NCI-H2107 treated with DMSO at 0.1 percent for 48 hours (cell line): ENCODE measurements at regions not wholly inside any gene's neighbourhood (a gene's known extent, or its start where the extent isn't known, plus 50 kb on each side); places are given as distances from the start of the nearest gene placed in this dataset.

Source experiments
- DNase-seq: peaks from one replicate; lab custom pipeline; 2025; ENCODE audit not compliant: unreplicated experiment; lab: John Stamatoyannopoulos, UW

DNA sequence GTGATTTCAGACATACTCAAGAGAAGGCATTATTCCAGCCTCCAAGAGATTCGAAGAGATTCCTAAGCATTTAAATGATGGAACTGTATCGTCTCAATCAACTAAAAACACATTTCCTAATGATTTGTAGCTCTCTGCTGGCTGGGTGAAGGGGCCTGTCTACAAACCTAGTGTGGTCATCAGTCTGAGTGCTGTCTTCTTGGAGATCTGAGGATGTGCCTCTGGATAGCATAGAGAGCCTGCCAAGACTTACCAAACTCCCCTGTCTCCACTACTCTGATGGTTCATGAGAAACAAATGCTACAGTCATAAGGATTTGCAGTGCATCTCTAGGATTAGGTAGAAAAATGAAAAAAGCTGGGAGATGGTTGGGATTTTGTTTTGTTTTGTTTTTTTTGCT, 176.9 kb upstream of the CITED2 start:
- no peak for DNase-seq

DNA sequence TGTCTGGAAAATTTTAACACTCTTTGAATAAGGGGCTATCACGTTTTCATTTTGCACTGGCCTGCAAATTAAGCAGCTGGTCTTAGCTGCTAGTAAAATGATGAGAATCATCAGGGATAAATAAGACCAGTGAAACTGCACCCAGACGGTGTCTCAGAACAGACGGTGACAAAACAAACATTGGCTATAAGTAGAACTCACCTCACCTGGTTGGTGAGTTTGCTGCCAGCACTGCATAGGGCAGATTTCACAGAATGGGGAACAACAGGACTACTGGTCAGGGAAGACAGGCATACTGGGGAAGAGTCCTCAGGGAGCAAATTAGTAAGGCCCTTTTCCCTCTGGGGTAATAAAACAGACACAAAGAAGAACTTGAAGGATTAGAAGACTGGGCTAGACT, 175.9 kb upstream of the CITED2 start:
- no peak for DNase-seq

GRCh38 chr6:139549561-139550070, 175.2 kb upstream of the CITED2 start:
- DNase-seq, result no peak

- DNase-seq, result no peak
Measured at GRCh38 chr6:139547804-139548203, 173.4 kb upstream of the CITED2 start.

DNA sequence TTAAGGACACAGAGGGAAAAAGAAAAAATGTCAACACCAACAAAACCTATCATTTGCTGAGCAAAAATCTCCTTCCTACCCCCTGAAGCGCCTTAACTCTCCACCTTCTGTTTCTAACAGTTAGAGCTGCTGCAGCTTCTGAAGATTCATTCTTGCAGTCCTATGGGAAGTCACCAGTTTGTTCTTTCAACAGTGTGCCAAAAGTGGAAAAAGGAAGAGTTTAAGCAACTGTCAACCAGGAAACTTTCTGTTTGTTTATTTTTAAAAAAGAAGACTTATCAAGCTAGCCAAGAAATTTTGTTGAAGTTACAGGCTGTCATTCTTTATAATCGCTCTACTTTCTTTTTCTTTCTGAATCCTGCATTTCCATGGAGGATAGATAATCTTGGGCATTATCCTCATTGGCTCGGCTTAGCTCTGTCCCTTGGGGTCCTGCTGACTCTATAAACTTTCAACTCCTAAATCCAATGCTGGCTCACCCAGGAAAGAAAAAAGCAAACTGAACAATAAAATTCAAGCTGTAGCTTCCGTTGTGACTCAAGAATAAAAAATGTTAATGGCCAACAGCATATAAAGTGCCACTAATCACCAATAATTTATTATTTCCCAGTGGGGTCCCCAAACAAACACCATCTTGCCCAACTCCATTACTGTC, 172.8 kb upstream of the CITED2 start:
- no peak for DNase-seq

DNA sequence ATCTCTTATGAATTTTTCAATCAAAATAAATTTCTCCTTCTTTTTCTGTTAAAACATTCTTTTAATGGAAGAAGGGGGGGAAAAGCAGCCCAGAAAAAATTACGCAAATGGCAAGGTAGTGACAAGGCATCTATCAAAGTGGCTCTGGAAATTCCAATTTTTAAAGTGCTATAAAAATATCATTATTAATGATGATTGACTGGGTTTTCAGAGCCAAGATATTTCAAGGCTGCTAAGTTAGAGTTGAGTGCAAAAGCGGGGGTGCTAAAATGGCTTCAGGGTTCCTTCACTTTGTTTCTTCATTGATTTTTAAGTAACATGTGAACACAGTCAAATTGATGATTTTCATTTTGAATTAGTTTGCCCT, 171.6 kb upstream of the CITED2 start:
- no peak for DNase-seq

GRCh38 chr6:139545206-139546105, 171.0 kb upstream of the CITED2 start:
- no peak for DNase-seq

DNA sequence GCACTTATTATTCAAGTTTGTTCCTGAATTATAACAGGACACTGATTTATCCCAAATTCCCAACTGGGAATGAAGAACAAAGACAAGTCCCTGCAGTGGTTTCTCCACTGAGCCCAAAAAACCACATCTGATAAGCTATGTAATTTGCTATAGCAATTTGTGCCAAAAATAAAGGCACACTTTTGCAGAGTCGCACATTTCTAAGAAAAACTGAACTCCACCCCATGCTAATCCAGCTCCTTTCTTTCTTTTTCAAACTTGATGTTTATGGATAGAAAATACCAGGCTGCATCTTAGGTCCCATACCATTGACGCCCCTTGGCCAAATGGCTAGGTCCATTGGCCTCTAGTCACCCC, 170.2 kb upstream of the CITED2 start:
- DNase-seq, result no peak

DNA sequence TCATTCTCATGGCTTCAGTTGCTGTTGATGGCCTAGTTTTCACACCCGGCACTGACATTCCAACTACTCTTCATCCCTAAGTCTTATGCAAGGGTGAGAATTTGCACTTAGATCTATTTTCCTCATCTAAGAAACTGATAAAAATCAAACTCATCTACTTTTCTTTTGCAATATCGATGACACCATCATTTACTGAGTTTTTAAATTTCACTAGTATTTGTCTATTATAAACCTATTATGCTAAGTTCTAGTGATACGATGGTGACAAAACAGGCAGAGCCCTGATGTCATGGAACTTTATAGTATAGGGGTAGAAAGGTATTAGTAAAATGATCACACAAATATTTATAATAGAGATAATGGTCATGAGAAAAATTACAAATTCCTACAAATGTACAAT, 167.9 kb upstream of the CITED2 start:
- no peak for DNase-seq

DNA sequence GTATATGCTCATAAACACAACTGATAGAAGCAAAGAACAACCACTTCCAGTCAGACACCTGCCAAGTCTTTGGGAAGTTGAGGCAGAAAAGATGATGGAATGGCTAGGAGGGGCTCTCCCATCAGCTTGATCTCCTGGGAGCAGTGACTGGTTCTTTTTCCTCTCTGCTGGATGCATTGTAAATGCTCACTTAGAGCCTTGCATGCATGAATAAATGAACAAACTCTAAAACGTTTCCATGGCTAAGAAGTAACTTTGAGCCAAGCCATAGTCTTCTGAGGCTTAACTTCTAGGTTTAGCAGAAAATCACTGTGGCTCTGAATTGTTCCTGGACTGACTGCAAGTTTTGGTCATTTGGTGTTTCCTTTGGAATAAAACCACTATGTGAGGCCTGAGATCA, 166.4 kb upstream of the CITED2 start:
- no peak for DNase-seq

DNA sequence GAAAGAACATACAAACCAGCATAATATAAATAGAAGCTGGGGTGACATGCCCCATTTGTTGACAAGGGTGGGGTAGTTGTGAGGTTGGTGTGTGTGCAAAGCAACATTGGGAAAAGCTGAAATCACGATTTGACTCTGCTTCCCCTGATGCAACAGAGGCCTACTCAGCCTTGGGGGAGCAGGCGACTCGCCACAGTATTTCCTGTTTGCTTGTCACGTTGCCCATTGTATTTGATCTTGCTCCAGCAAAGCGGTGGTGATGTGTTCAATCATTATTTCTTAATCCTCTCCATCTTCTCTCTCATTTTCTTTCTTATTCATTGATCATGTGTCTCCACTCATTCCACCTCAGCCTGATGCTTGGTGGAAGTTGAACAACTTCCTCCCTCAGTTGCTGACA, 165.8 kb upstream of the CITED2 start:
- DNase-seq, result no peak

DNA sequence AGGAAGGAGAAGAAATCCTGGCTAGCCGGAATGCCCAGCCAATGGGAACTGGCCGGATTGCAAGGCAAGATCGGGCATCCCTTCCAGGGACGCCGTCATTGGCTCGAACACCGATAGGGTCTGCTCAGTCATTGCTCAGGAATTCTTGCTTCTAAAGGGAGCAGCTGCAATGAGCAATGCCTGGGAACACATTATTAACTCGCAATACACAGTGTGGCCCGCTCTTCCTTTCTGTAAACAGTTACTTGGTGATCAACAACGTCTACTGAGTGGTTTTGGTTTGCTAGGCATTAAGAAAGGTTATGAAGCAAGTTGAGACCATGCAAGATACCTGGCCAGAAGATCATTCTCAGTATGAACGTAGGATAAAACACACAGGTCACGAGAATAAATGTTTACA, 165.4 kb upstream of the CITED2 start:
- DNase-seq, result no peak

DNA sequence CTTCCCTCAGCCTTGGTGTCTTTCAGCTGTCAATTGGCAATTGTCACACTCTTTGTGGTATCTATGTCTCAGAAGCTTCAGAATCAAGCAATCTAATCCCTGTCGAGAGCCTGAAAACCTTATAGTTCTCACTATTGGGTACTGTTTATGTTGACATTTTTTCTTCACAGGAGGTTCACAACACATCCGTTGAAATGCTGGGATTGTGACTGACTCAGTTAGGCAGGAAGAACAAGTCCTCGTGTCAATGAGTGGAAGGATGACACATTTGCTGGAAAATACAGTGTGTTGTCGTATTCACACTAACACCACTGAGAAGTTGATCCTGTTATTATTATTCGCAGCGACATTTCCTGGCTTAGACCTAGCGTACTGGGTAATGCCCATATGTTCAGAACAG, 163.9 kb upstream of the CITED2 start:
- no peak for DNase-seq

DNA sequence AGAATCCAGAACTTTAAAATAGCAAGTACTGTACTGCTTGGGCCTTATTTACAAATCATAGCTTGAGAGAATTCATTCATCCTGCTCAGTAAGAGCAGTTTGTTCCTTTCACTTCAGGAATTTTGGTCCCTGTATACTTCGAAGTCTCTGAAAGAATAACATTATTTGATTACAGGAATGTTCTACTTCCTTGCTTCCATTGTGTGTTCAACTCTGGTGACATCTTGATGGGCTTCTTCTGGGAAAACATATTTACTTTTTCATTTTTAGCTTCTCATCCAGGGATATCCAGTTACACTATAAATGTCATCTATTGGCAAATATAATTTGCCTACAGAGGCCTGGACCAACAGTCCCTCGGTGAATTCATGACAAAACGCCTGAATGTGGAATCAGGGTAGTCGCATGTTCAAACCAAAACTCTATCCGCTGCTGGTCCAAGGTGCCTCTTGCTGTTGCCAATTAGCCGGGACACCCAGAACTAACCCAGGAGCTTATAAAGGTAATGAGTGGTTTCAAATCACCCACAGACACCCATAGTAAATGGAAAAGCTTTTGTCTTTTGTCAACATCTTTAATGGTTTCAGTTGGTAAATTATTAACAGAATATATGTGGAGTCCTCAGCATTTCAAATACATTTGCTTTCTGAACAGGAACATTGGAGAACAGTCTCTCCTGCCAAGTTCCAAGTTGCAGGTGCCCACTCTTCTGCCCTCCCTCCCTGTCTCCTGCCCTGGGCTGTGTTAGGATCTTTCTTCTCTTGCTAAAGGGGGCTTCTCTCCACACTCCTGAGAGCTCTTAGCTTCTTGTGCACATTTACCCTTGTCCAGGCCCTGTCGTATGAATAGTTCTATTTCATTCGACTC, 162.5 kb upstream of the CITED2 start:
- DNase-seq, result no peak

DNA sequence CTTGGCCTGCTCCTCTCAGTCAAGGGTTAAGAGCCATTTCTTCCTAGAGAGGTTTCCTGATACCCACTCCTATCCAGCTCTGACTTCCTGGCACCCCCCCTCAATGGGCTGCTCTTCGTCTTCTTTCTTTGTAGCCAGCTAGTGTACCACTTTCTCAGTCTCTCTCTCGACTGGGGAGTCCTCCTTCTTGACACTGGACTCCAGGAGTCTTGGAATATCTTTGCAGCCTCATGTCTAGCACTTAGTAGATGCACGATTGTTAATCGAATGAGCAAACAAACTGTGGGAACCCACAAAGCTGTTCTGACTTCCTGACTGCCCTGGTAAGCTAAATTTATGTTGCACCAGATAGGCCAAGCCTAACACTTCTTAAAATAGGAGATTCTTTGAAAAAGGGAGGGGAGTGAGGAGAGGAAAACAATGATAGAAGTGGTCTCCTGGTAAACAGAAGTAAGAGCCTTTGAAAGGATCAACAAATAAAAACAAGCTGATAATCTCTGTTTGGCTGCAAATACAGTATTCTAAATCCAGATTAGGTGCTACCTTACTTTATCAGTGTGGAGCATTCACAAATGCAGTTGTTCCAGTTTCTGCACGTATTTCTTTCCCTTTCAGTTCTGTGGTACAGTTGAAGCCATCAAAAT, 160.1 kb upstream of the CITED2 start:
- no peak for DNase-seq

DNA sequence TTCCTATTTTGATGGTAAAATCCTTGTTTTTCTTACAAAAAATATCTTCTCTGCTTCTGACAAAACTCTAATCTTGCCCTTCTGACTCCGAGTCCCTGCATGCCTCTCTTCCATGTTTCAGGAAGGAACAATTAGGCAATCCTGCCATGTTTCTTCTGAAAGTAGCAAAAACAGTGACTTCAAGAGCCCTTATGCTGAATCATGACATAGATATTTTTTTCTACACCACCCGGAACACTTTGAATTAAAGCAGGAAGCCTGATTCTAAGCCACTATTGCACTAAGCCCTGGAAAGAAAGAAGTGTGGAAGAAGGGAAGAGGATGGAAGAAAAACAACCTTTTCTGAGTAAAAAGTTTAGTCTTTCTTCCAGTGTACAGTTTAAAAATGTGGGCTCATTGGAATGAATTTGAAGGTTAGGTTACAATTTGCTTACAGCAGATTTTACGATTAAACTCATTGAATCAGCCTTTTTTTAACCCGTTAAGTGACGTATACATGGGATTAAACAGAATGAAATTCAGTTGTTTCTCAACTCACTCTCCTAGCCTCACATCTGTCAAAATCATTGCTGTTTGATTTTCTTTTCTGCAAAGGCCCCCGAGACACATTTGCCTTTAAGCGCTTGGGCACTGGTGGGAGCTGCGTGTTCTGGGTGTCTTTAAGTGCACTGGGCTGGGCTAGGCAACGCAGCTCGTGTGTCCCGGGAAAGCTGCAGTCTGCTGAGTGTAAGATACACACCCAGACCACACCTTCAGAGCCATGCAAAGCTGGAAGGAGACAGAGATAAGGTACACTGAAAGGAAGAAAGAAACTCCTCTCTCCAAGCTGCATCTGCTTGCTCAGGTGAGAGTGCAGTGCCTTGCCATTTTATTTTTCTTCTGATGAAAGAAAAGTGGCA, 159.4 kb upstream of the CITED2 start:
- no peak for DNase-seq

- no peak for DNase-seq
Measured at GRCh38 chr6:139533171-139533570, 158.7 kb upstream of the CITED2 start.

GRCh38 chr6:139531148-139532115, 157.0 kb upstream of the CITED2 start:
- no peak for DNase-seq

DNA sequence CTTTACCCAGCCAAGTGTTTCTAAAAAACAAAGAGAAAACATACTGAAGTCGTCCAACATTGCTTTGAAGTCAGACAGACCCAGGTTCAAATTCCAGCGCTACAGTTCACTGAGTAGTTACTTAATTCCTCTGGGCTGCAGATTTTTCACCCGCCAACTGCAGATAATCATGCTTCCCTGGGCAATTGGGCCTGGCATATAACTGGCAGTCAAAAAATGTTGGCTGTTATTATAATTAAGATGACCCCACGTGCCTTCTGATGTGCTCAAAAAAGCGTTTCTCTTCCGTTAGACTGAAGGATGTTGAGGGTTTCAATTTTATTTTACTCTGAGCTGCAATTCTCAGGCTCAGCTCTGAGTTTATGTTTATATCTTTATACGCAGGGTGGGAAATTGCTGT, 156.1 kb upstream of the CITED2 start:
- no peak for DNase-seq
